HCT116 (cell line): ENCODE measurements at regions not wholly inside any gene's neighbourhood (a gene's known extent, or its start where the extent isn't known, plus 50 kb on each side); places are given as distances from the start of the nearest gene placed in this dataset.

ENCODE experiments used
- ATAC-seq: fragments of 200-7000 bp; cut with Tn5 transposase; 2 replicates; pipeline ENCODE4 v1.9.1; 2020; ENCODE audit warnings: mild to moderate bottlenecking, moderate library complexity
- BruUV-seq: library from RNA; stranded (reverse); fragments of 400-500 nt; replicated peaks from 2 replicates; lab custom pipeline; 2021; lab: Mats Ljungman, UMichigan
- CTCF ChIA-PET: fragments of 300-600 bp; sonication (Branson Sonifier 250); formaldehyde crosslinking; loops from one replicate; lab custom pipeline; 2021; ENCODE audit warnings: antibody characterized with exemption; lab: Charles Lee
- POLR2A ChIA-PET: fragments of 300-600, 350-600 bp; sonication (Branson Sonifier 250); formaldehyde crosslinking; loops from one replicate; lab custom pipeline; 2021; ENCODE audit warnings: antibody characterized with exemption; lab: Charles Lee
- RAD21 ChIA-PET, 2 experiments: fragments of 300-600 bp; sonication (Branson Sonifier 250); formaldehyde crosslinking; loops; one replicate each; lab custom pipeline; 2023; ENCODE audit warnings: low total read pairs in 2 of 2; ENCODE audit not compliant: uncharacterized antibody in 2 of 2, unreplicated experiment in 2 of 2, low non-redundant PET in 1 of 2; lab: Charles Lee
- DNase-seq: peaks from one replicate; pipeline ENCODE4 v3.0.0-alpha.2; 2010; ENCODE audit warnings: low read depth, low spot score
- H2AFZ ChIP-seq: fragments of 200-600 bp; shearing (Covaris generic), sonication (generic); 2 replicates; pipeline ENCODE4 v1.6.1; 2017; ENCODE audit warnings: low read depth, mixed run types, mixed read lengths, antibody characterized with exemption, low read length; ENCODE audit not compliant: poor library complexity, severe bottlenecking
- H3K27ac ChIP-seq: 2 replicates; pipeline ENCODE4 v1.5.1; 2012; ENCODE audit warnings: low read depth, low read length
- H3K27me3 ChIP-seq: fragments of 200-600 bp; sonication (generic); 2 replicates; pipeline ENCODE4 v1.6.1; 2016; ENCODE audit warnings: mixed run types, low read length, mixed read lengths; ENCODE audit not compliant: insufficient read depth
- H3K36me3 ChIP-seq, 2 experiments: fragments of 200-500 bp in 1 of 2; fragments of 200-600 bp in 1 of 2; sonication (Bioruptor generic) in 1 of 2; sonication (generic) in 1 of 2; 2 replicates each; pipeline versions ENCODE4 v1.5.1 to v1.6.1; 2014 to 2016; ENCODE audit warnings: low read length in 2 of 2, inconsistent platforms in 1 of 2, mixed read lengths in 1 of 2, mixed run types in 1 of 2; ENCODE audit not compliant: insufficient read depth in 2 of 2, control insufficient read depth in 1 of 2
- H3K4me1 ChIP-seq, 2 experiments: fragments of 200-600 bp in 1 of 2; sonication (generic) in 1 of 2; 2 replicates each; pipeline versions ENCODE4 v1.5.1 to v1.6.1; 2012 to 2017; ENCODE audit warnings: low read length in 2 of 2, inconsistent platforms in 1 of 2, mild to moderate bottlenecking in 1 of 2, mixed read lengths in 1 of 2, mixed run types in 1 of 2, moderate library complexity in 1 of 2; ENCODE audit not compliant: insufficient read depth in 2 of 2, control insufficient read depth in 1 of 2
- H3K4me2 ChIP-seq: fragments of 200-600 bp; sonication (generic); 2 replicates; pipeline ENCODE4 v1.6.1; 2017; ENCODE audit warnings: mixed run types, low read length, mixed read lengths
- H3K4me3 ChIP-seq, 2 experiments: fragments of 200-600 bp in 1 of 2; sonication (generic) in 1 of 2; replicated peaks in 1 of 2; 2 replicates each; pipeline ENCODE4 v1.5.1; 2011 to 2016; ENCODE audit warnings: low read length in 2 of 2, control low read depth in 1 of 2, low read depth in 1 of 2, mild to moderate bottlenecking in 1 of 2, mixed read lengths in 1 of 2, mixed run types in 1 of 2
- H3K79me2 ChIP-seq: fragments of 200-600 bp; sonication (generic); 2 replicates; pipeline ENCODE4 v1.6.1; 2017; ENCODE audit warnings: mild to moderate bottlenecking, mixed run types, low read length, moderate library complexity, mixed read lengths; ENCODE audit not compliant: insufficient read depth
- H3K9ac ChIP-seq: fragments of 200-600 bp; sonication (generic); 2 replicates; pipeline ENCODE4 v1.6.1; 2016; ENCODE audit warnings: low read length, mixed read lengths
- H3K9me2 ChIP-seq: fragments of 200-600 bp; sonication (generic), shearing (Covaris generic); 2 replicates; pipeline ENCODE4 v1.6.1; 2017; ENCODE audit warnings: mixed run types, mild to moderate bottlenecking, moderate library complexity; ENCODE audit not compliant: insufficient read depth
- H3K9me3 ChIP-seq, 2 experiments: fragments of 200-500 bp in 1 of 2; fragments of 200-600 bp in 1 of 2; sonication (Bioruptor generic) in 1 of 2; sonication (generic) in 1 of 2; 2 replicates each; pipeline ENCODE4 v1.6.1; 2014 to 2017; ENCODE audit warnings: low read length in 2 of 2, mixed read lengths in 2 of 2, inconsistent platforms in 1 of 2, low read depth in 1 of 2, mild to moderate bottlenecking in 1 of 2, mixed run types in 1 of 2, moderate library complexity in 1 of 2; ENCODE audit not compliant: control insufficient read depth in 1 of 2, insufficient read depth in 1 of 2
- H4K20me1 ChIP-seq: fragments of 200-600 bp; sonication (generic), shearing (Covaris generic); 2 replicates; pipeline ENCODE4 v1.6.1; 2017; ENCODE audit warnings: mixed run types, mild to moderate bottlenecking, moderate library complexity; ENCODE audit not compliant: insufficient read depth
- EGR1 ChIP-seq: IDR thresholded peaks from 2 replicates; pipeline ENCODE4 v1.6.1; 2012; ENCODE audit warnings: low read depth
- JUND ChIP-seq: IDR thresholded peaks from 2 replicates; pipeline ENCODE4 v1.6.1; 2012
- POLR2A ChIP-seq: IDR thresholded peaks from 2 replicates; pipeline ENCODE4 v1.7.0; 2011; ENCODE audit warnings: borderline replicate concordance; ENCODE audit not compliant: insufficient read depth, insufficient read length; ENCODE audit errors: extremely low read depth
- REST ChIP-seq: IDR thresholded peaks from 2 replicates; pipeline ENCODE4 v1.6.1; 2012; ENCODE audit warnings: low read depth
- ZNF274 ChIP-seq: fragments of 200-500 bp; sonication (Bioruptor generic); IDR thresholded peaks from 2 replicates; pipeline ENCODE4 v1.6.1; 2014; ENCODE audit warnings: mild to moderate bottlenecking, low read depth, low read length, inconsistent platforms
- intact Hi-C: fragments of 100-400 bp; cut with micrococcal nuclease; formaldehyde crosslinking; loops from 2 replicates; pipeline ENCODE4 v1.10.0; 2022

GRCh38 chr13:78401873-78402707 lies 201.3 kb downstream of the POU4F1 start:
- ChIA-PET POLR2A (no interaction called here), RAD21 (no interaction called here), CTCF (no interaction called here)
- BruUV-seq: no TSS peak
- Histone ChIP-seq H3K9ac (no peak overlapping the region), H3K27ac (no peak overlapping the region), H3K36me3 (no peaks in the 10 kb centered on the region), H3K9me2 (no peaks in the 10 kb centered on the region), H3K4me1 (no peaks in the 10 kb centered on the region), H4K20me1 (no peaks in the 10 kb centered on the region), H3K79me2 (no peaks in the 10 kb centered on the region), H3K4me2 (no peak overlapping the region), H3K9me3 (no peaks in the 10 kb centered on the region), H2AFZ (no peak overlapping the region), H3K4me3 (no peak overlapping the region), H3K27me3 (no peaks in the 10 kb centered on the region)
- intact Hi-C loops: no loop called here
- no peak for TF ChIP-seq EGR1
- TF ChIP-seq JUND: no peak
- TF ChIP-seq REST: no peak
- TF ChIP-seq POLR2A: no peak
- no peak for TF ChIP-seq ZNF274
- ATAC-seq: no peak
- DNase-seq: no peak
